ENCODE measurements at regions not wholly inside any gene's neighbourhood (a gene's known extent, or its start where the extent isn't known, plus 50 kb on each side); places are given as distances from the start of the nearest gene placed in this dataset.

DNA sequence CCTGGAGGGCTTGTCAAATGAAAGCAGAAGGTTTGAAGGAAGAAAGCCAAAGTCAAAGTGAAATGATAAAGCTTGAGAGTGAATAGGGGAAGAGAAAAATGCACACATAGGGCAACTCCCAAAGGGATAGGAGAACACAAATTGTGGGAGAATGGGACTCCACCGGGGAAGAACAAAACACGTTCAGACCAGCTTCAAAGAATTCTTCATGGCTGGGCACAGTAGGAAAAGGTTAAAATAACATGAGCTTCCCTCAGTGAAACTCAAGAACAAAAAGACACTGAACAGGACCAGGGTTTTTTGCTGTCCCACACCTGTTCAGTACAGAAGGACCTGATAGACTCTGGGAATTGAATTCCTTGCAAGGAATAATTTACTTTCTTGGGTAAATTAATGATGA lies 123.1 kb upstream of the NCKAP5 start:
- no peak for TF ChIP-seq ZNF274 (IDR thresholded peaks at IDR 0.05; ENCODE audit: low read depth, low read length)
- TF ChIP-seq YY1 (IDR thresholded peaks at IDR 0.05; ENCODE audit: insufficient read depth, insufficient read length): no peak
- TF ChIP-seq SUZ12 (IDR thresholded peaks at IDR 0.05; ENCODE audit: extremely low read depth, insufficient read depth, insufficient read length): no peak
